OCI-LY1 (cell line): ENCODE measurements at regions not wholly inside any gene's neighbourhood (a gene's known extent, or its start where the extent isn't known, plus 50 kb on each side); places are given as distances from the start of the nearest gene placed in this dataset.

Experiments
- H2AFZ ChIP-seq: fragments of 200-600 bp; sonication (generic), shearing (Covaris generic); 2 replicates; pipeline ENCODE4 v1.6.0; 2014; ENCODE audit warnings: antibody characterized with exemption, mild to moderate bottlenecking, low read length
- H3F3A ChIP-seq: fragments of 200-600 bp; sonication (generic), shearing (Covaris generic); 2 replicates; pipeline ENCODE4 v1.6.0; 2014; ENCODE audit warnings: mild to moderate bottlenecking, antibody characterized with exemption, low read length, moderate library complexity; ENCODE audit not compliant: insufficient read depth
- H3K27ac ChIP-seq: fragments of 200-600 bp; sonication (generic); 2 replicates; pipeline ENCODE4 v1.5.1; 2014; ENCODE audit warnings: low read length, mixed run types, mild to moderate bottlenecking, low read depth; ENCODE audit not compliant: poor library complexity, severe bottlenecking
- H3K27me3 ChIP-seq: fragments of 200-600 bp; sonication (generic); 2 replicates; pipeline ENCODE4 v1.6.0; 2014; ENCODE audit warnings: antibody characterized with exemption, mild to moderate bottlenecking, low read length, moderate library complexity; ENCODE audit not compliant: insufficient read depth
- H3K36me3 ChIP-seq: fragments of 200-600 bp; sonication (generic); 2 replicates; pipeline ENCODE4 v1.6.1; 2014; ENCODE audit warnings: mild to moderate bottlenecking, antibody characterized with exemption, low read length, moderate library complexity, mixed read lengths; ENCODE audit not compliant: insufficient read depth
- H3K4me1 ChIP-seq: fragments of 200-600 bp; sonication (generic); 2 replicates; pipeline ENCODE4 v1.5.1; 2014; ENCODE audit warnings: mild to moderate bottlenecking, low read length, moderate library complexity; ENCODE audit not compliant: insufficient read depth, severe bottlenecking
- H3K4me2 ChIP-seq: fragments of 200-600 bp; sonication (generic), shearing (Covaris generic); 2 replicates; pipeline ENCODE4 v1.6.1; 2014; ENCODE audit warnings: low read length
- H3K4me3 ChIP-seq: fragments of 200-600 bp; sonication (generic); 2 replicates; pipeline ENCODE4 v1.5.1; 2014; ENCODE audit warnings: low read length, low read depth, mild to moderate bottlenecking, mixed read lengths; ENCODE audit not compliant: poor library complexity, severe bottlenecking
- H3K79me2 ChIP-seq: fragments of 200-600 bp; shearing (Covaris generic); 2 replicates; pipeline ENCODE4 v1.6.1; 2016; ENCODE audit warnings: mixed run types, low read length, mixed read lengths; ENCODE audit not compliant: insufficient read depth
- H3K9ac ChIP-seq: fragments of 200-600 bp; sonication (generic), shearing (Covaris generic); 2 replicates; pipeline ENCODE4 v1.6.1; 2014; ENCODE audit warnings: mild to moderate bottlenecking, low read length, mixed read lengths
- H3K9me2 ChIP-seq: fragments of 200-600 bp; sonication (generic), shearing (Covaris generic); 2 replicates; pipeline ENCODE4 v1.6.1; 2014; ENCODE audit warnings: low read depth, mild to moderate bottlenecking, low read length, mixed read lengths
- H3K9me3 ChIP-seq: fragments of 200-600 bp; shearing (Covaris generic); 2 replicates; pipeline ENCODE4 v1.6.1; 2014; ENCODE audit warnings: low read length, mixed read lengths
- H4K20me1 ChIP-seq: fragments of 200-600 bp; sonication (generic), shearing (Covaris generic); 2 replicates; pipeline ENCODE4 v1.6.0; 2016; ENCODE audit warnings: mild to moderate bottlenecking, low read length; ENCODE audit not compliant: insufficient read depth
- CTCF ChIP-seq: fragments of 200-600 bp; sonication (generic), shearing (Covaris generic); IDR thresholded peaks from 2 replicates; pipeline ENCODE4 v1.5.1; 2017; ENCODE audit warnings: mild to moderate bottlenecking, antibody characterized with exemption, low read length, moderate library complexity, mixed read lengths
- EZH2 ChIP-seq: fragments of 200-600 bp; sonication (generic), shearing (Covaris generic); IDR thresholded peaks from 2 replicates; pipeline ENCODE4 v1.8.0; 2017; ENCODE audit warnings: borderline replicate concordance, mixed run types, mild to moderate bottlenecking, antibody characterized with exemption, low read length, moderate library complexity, mixed read lengths

- no peak overlapping the region for H3K4me3 ChIP-seq
- no peak for TF ChIP-seq EZH2
- no peak for TF ChIP-seq CTCF
- no peaks in the 10 kb centered on the region for H3K79me2 ChIP-seq
- H3K27ac ChIP-seq: no peak overlapping the region
- H4K20me1 ChIP-seq: no peaks in the 10 kb centered on the region
- no peaks in the 10 kb centered on the region for H3K4me1 ChIP-seq
- H3K36me3 ChIP-seq: no peaks in the 10 kb centered on the region
- H2AFZ ChIP-seq: no peak overlapping the region
- no peaks in the 10 kb centered on the region for H3K27me3 ChIP-seq
- no peak overlapping the region for H3K4me2 ChIP-seq
- no peaks in the 10 kb centered on the region for H3K9me3 ChIP-seq
- H3K9ac ChIP-seq: no peak overlapping the region
- no peaks in the 10 kb centered on the region for H3K9me2 ChIP-seq
- no peaks in the 10 kb centered on the region for H3F3A ChIP-seq
Observed at GRCh38 chr2:54388076-54388475, 68.1 kb upstream of the SPTBN1 start.

DNA sequence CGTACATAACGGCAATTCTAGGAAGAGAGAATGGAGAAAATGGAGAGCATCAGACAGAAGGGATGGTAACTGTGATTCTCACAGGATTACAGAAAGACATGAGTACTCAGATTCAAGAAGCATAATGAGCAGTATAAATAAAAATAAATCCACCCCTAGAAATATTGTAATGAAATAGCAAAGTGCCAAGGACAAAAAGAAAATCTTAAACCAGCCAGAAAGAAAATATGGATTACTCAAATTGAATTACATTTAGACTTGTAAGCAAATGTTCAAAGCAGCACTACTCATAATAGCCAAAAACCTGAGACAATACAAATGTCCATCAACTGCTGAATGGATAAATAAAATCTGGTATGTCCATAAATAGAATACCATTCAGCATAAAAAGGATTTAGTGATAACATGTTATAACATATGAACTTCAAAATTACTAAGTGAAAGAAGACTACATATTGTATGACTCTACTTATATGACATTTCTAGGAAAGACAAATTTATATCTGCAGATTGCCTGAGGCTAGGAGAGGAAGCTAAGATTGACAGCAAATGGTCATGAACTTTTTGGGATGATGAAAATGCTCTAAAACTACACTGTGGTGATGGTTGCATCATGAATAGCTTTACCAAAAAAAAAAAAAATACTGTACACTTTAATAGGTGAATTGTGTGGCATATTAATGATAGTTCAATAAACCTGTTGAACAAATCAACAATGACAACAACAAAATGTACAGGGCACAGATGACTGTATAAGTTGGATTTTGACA, 63.4 kb upstream of the SPTBN1 start:
- no peaks in the 10 kb centered on the region for H3K9me2 ChIP-seq
- H3F3A ChIP-seq: no peaks in the 10 kb centered on the region
- no peak overlapping the region for H3K4me2 ChIP-seq

DNA sequence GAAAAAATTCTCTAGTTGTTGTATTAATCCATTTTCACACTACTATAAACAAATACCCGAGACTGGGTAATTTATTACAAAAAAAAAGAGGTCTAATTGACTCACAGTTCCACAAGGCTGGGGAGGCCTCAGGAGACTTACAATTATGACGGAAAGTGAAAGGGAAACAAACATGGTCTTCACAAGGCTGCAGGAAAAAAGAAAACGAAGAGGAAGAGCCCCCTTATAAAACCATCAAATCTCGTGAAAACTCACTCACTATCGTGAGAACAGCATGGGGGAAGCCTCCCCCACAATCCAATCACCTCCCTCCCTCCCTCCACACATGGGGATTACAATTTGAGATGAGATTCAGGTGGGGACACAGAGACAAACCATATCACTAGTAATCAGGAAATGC, 61.7 kb upstream of the SPTBN1 start:
- Histone ChIP-seq H3K4me3 (no peak overlapping the region), H3K27me3 (no peaks in the 10 kb centered on the region), H3F3A (no peaks in the 10 kb centered on the region), H3K9me2 (no peaks in the 10 kb centered on the region), H3K4me2 (peak overlapping the region; percentile 35), H3K9me3 (no peaks in the 10 kb centered on the region), H3K4me1 (no peaks in the 10 kb centered on the region), H2AFZ (peak overlapping the region; percentile 94), H3K79me2 (no peaks in the 10 kb centered on the region), H3K36me3 (no peaks in the 10 kb centered on the region), H3K27ac (no peak overlapping the region), H3K9ac (no peak overlapping the region), H4K20me1 (no peaks in the 10 kb centered on the region)
- no peak for TF ChIP-seq CTCF
- no peak for TF ChIP-seq EZH2

More for the DNA sequence above, 63.4 kb upstream of the SPTBN1 start:
- H3K9me3 ChIP-seq: no peaks in the 10 kb centered on the region
- H3K79me2 ChIP-seq: no peaks in the 10 kb centered on the region
- no peak overlapping the region for H3K9ac ChIP-seq
- no peak overlapping the region for H3K27ac ChIP-seq
- H4K20me1 ChIP-seq: no peaks in the 10 kb centered on the region
- TF ChIP-seq CTCF (no peak), EZH2 (no peak)
- H3K4me1 ChIP-seq: no peaks in the 10 kb centered on the region
- no peaks in the 10 kb centered on the region for H3K27me3 ChIP-seq
- H3K4me3 ChIP-seq: no peak overlapping the region
- no peak overlapping the region for H2AFZ ChIP-seq
- H3K36me3 ChIP-seq: no peaks in the 10 kb centered on the region
